ENCODE measurements at regions not wholly inside any gene's neighbourhood (a gene's known extent, or its start where the extent isn't known, plus 50 kb on each side); places are given as distances from the start of the nearest gene placed in this dataset.

- TF ChIP-seq POLR2A (IDR thresholded peaks at IDR 0.05) (no peak), EP300 (IDR thresholded peaks at IDR 0.05; ENCODE audit: low read depth) (no peak), POLR2AphosphoS5 (IDR thresholded peaks at IDR 0.05) (no peak), CTCF (IDR thresholded peaks at IDR 0.05) (no peak)
These were observed 828.8 kb upstream of the SEL1L start for GRCh38 chr14:82362452-82362851.

Data from transverse colon (tissue), 4 donors.